Uterus (tissue), 2 donors: ENCODE measurements at regions not wholly inside any gene's neighbourhood (a gene's known extent, or its start where the extent isn't known, plus 50 kb on each side); places are given as distances from the start of the nearest gene placed in this dataset.

ENCODE experiments used
- CTCF ChIP-seq, 4 experiments: fragments of 200-600 bp in 2 of 4; fragments of 450-650 bp in 2 of 4; sonication (generic) in 2 of 4; IDR thresholded peaks; one replicate each; pipeline ENCODE4 v1.5.1; 2016 to 2019; ENCODE audit warnings: antibody characterized with exemption in 4 of 4, mild to moderate bottlenecking in 2 of 4, moderate library complexity in 1 of 4
- POLR2A ChIP-seq, 2 donors: fragments of 450-650 bp; IDR thresholded peaks; one replicate each; pipeline ENCODE4 v1.6.1; 2016; ENCODE audit warnings: antibody characterized with exemption in 2 of 2, mild to moderate bottlenecking in 1 of 2, moderate library complexity in 1 of 2

- no peak for TF ChIP-seq CTCF (IDR thresholded peaks at IDR 0.05)
- no peak for TF ChIP-seq POLR2A (IDR thresholded peaks at IDR 0.05)
These were observed 160.3 kb upstream of the ZIC3 start for GRCh38 chrX:137405449-137406140.
